ENCODE measurements at regions not wholly inside any gene's neighbourhood (a gene's known extent, or its start where the extent isn't known, plus 50 kb on each side); places are given as distances from the start of the nearest gene placed in this dataset.

DNA sequence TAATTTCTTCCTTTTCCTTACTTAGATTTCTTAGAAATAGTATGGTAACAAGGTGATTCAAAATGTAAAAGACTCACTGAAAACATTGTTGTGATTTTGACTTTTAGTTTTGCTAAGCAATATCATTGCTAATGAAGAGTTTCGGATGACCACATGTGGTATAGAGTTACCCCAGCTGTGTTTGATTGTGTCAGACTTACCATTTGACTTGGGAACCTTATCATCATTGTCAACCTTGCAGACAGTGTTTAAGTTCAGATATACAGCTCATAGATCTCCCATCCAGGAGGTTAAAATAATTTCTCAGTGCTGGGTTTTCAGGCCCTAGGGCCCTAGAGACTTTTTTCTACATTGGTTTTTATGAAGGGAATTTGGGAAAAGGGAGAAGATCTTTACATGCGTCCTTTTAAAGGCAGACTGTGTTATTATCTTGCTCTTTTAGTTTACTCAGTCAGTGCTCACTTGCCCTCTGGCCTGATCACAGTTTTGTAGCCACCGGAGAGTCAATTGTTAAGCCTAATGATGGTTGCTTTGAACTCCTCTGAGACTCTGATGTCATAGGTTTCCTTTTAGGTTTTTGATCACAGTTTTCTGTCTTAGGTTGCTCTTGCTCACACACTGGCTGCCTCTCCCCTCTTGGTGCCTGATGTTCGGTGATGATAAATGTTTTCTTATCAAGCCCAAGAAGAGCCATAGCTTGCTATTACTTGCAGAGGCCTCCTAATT is 133.5 kb upstream of the ZPLD1 start:
- TF ChIP-seq, protein P1, sequence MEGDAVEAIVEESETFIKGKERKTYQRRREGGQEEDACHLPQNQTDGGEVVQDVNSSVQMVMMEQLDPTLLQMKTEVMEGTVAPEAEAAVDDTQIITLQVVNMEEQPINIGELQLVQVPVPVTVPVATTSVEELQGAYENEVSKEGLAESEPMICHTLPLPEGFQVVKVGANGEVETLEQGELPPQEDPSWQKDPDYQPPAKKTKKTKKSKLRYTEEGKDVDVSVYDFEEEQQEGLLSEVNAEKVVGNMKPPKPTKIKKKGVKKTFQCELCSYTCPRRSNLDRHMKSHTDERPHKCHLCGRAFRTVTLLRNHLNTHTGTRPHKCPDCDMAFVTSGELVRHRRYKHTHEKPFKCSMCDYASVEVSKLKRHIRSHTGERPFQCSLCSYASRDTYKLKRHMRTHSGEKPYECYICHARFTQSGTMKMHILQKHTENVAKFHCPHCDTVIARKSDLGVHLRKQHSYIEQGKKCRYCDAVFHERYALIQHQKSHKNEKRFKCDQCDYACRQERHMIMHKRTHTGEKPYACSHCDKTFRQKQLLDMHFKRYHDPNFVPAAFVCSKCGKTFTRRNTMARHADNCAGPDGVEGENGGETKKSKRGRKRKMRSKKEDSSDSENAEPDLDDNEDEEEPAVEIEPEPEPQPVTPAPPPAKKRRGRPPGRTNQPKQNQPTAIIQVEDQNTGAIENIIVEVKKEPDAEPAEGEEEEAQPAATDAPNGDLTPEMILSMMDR (IDR thresholded peaks at IDR 0.05; ENCODE audit: extremely low read depth, low read depth, low read length) = no peak
- peak; percentile 18 for DNase-seq (ENCODE audit: insufficient read length, low spot score, missing footprints)

DNA sequence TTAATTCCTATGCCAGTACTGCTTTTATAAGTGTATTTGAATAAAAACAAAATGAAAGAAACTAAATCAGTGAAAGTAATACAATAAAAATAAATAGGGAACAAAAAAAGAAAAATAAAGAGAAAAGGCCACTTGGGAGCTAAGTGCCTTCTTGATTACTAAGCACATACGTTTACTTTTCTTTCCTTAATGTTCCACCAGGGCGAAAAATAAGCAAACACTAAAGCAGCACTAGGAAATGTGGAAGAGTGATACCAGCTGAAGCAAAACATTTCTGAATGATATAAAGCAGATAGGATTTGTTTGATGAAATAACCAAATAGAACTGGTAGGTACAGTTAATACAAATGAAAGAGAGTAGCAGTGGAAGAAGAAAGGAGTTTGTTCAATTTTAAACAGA is 132.8 kb upstream of the ZPLD1 start:
- no peak for DNase-seq (ENCODE audit: insufficient read length, low spot score, missing footprints)
- TF ChIP-seq, protein P1 (IDR thresholded peaks at IDR 0.05; ENCODE audit: extremely low read depth, low read depth, low read length) = no peak
- no peaks in the 10 kb centered on the region for H3K27me3 ChIP-seq (ENCODE audit: insufficient read depth, low read length)
- H3K79me2 ChIP-seq (ENCODE audit: insufficient read depth, low read length) = no peaks in the 10 kb centered on the region
- H3K4me3 ChIP-seq (ENCODE audit: insufficient read depth, low read length) = no peak overlapping the region
- no peak overlapping the region for H3K4me2 ChIP-seq (ENCODE audit: insufficient read depth, low read length)
- H4K20me1 ChIP-seq (ENCODE audit: insufficient read depth, low read length) = no peaks in the 10 kb centered on the region
- H3K27ac ChIP-seq (ENCODE audit: low read depth, low read length) = no peak overlapping the region
- no peak overlapping the region for H2AFZ ChIP-seq (ENCODE audit: low read length)
- no peaks in the 10 kb centered on the region for H3K36me3 ChIP-seq (ENCODE audit: insufficient read depth, low read length)
- no peaks in the 10 kb centered on the region for H3K9me3 ChIP-seq (ENCODE audit: low read depth, low read length)
- no peaks in the 10 kb centered on the region for H3K4me1 ChIP-seq (ENCODE audit: insufficient read depth, low read length)

More for the DNA sequence above, 133.5 kb upstream of the ZPLD1 start:
- Histone ChIP-seq H2AFZ (ENCODE audit: low read length) (no peak overlapping the region), H3K4me2 (ENCODE audit: insufficient read depth, low read length) (no peak overlapping the region), H3K9me3 (ENCODE audit: low read depth, low read length) (no peaks in the 10 kb centered on the region), H3K79me2 (ENCODE audit: insufficient read depth, low read length) (no peaks in the 10 kb centered on the region), H3K4me3 (ENCODE audit: insufficient read depth, low read length) (no peak overlapping the region), H3K27me3 (ENCODE audit: insufficient read depth, low read length) (no peaks in the 10 kb centered on the region), H3K36me3 (ENCODE audit: insufficient read depth, low read length) (no peaks in the 10 kb centered on the region), H3K27ac (ENCODE audit: low read depth, low read length) (no peak overlapping the region), H3K4me1 (ENCODE audit: insufficient read depth, low read length) (no peaks in the 10 kb centered on the region), H4K20me1 (ENCODE audit: insufficient read depth, low read length) (no peaks in the 10 kb centered on the region)

DNA sequence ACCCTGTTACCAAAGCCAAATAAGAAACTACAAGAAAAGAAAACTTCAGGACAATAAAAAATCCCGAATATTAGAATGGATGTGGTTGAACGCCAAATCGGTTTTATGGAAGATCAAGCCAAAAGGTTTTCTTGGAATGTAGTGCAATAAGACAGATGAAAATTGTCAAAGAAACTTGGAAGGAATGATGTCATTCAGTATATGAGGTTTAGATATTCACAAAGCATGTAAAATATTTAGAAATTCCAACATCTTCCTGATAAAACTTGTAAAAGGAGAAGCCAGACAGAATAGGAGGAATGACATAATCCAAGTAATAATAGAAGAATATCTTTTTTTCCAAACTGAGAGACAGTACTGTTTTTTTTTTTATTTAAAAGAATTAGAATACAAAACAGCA is 130.3 kb upstream of the ZPLD1 start:
- no peak overlapping the region for H3K4me3 ChIP-seq (ENCODE audit: insufficient read depth, low read length)

DNA sequence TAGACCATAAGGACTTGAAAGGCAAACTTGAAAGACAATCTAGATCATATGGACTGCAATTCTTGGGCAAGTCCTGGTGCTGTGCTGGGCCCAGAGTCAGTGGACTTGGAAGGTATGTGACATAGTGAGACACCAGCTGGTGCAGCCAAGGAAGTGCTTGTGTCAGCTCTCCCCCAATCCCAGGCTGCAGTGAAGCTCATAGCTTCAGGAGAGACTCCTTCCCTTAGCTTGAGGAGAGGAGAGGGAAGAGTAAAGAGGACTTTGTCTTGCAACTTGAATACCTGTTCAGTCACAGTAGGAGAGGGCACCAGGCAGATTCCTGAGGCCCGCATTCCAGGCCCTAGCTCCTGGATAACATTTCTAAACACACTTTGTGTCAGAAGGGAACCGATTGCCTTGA is 127.4 kb upstream of the ZPLD1 start:
- Histone ChIP-seq H4K20me1 (ENCODE audit: insufficient read depth, low read length) (no peaks in the 10 kb centered on the region), H3K79me2 (ENCODE audit: insufficient read depth, low read length) (no peaks in the 10 kb centered on the region), H3K27me3 (ENCODE audit: insufficient read depth, low read length) (no peaks in the 10 kb centered on the region), H3K4me1 (ENCODE audit: insufficient read depth, low read length) (no peaks in the 10 kb centered on the region), H3K9me3 (ENCODE audit: low read depth, low read length) (no peaks in the 10 kb centered on the region), H3K4me2 (ENCODE audit: insufficient read depth, low read length) (no peak overlapping the region), H3K27ac (ENCODE audit: low read depth, low read length) (no peak overlapping the region), H3K4me3 (ENCODE audit: insufficient read depth, low read length) (no peak overlapping the region), H3K36me3 (ENCODE audit: insufficient read depth, low read length) (no peaks in the 10 kb centered on the region), H2AFZ (ENCODE audit: low read length) (no peak overlapping the region)
- TF ChIP-seq, protein P1 (IDR thresholded peaks at IDR 0.05; ENCODE audit: extremely low read depth, low read depth, low read length) = no peak
- no peak for DNase-seq (ENCODE audit: insufficient read length, low spot score, missing footprints)

More for the DNA sequence above, 130.3 kb upstream of the ZPLD1 start:
- Histone ChIP-seq H3K9me3 (ENCODE audit: low read depth, low read length) (no peaks in the 10 kb centered on the region), H3K79me2 (ENCODE audit: insufficient read depth, low read length) (no peaks in the 10 kb centered on the region), H3K27me3 (ENCODE audit: insufficient read depth, low read length) (no peaks in the 10 kb centered on the region), H3K4me2 (ENCODE audit: insufficient read depth, low read length) (no peak overlapping the region), H2AFZ (ENCODE audit: low read length) (no peak overlapping the region), H3K36me3 (ENCODE audit: insufficient read depth, low read length) (no peaks in the 10 kb centered on the region), H3K4me1 (ENCODE audit: insufficient read depth, low read length) (no peaks in the 10 kb centered on the region), H4K20me1 (ENCODE audit: insufficient read depth, low read length) (no peaks in the 10 kb centered on the region), H3K27ac (ENCODE audit: low read depth, low read length) (no peak overlapping the region)
- TF ChIP-seq, protein P1 (IDR thresholded peaks at IDR 0.05; ENCODE audit: extremely low read depth, low read depth, low read length) = no peak
- DNase-seq (ENCODE audit: insufficient read length, low spot score, missing footprints) = no peak
